ENCODE measurements at regions not wholly inside any gene's neighbourhood (a gene's known extent, or its start where the extent isn't known, plus 50 kb on each side); places are given as distances from the start of the nearest gene placed in this dataset.

- Histone ChIP-seq H3K9me3 (ENCODE audit: low read depth, low read length) (no peaks in the 10 kb centered on the region), H3K4me3 (ENCODE audit: low read length) (no peak overlapping the region), H3K4me1 (ENCODE audit: insufficient read depth, low read length) (no peaks in the 10 kb centered on the region), H3K27me3 (ENCODE audit: insufficient read depth, low read length) (no peaks in the 10 kb centered on the region)
These were observed 1173.1 kb downstream of the UQCRFS1 start for GRCh38 chr19:28039677-28040381.

- no peaks in the 10 kb centered on the region for H3K9me3 ChIP-seq (ENCODE audit: low read depth, low read length)
- no peaks in the 10 kb centered on the region for H3K27me3 ChIP-seq (ENCODE audit: insufficient read depth, low read length)
- no peak overlapping the region for H3K4me3 ChIP-seq (ENCODE audit: low read length)
- H3K4me1 ChIP-seq (ENCODE audit: insufficient read depth, low read length) = no peaks in the 10 kb centered on the region
These were observed 1175.8 kb downstream of the UQCRFS1 start for GRCh38 chr19:28037186-28037585.

- no peak overlapping the region for H3K4me3 ChIP-seq (ENCODE audit: low read length)
- H3K9me3 ChIP-seq (ENCODE audit: low read depth, low read length) = no peaks in the 10 kb centered on the region
- H3K27me3 ChIP-seq (ENCODE audit: insufficient read depth, low read length) = no peaks in the 10 kb centered on the region
- H3K4me1 ChIP-seq (ENCODE audit: insufficient read depth, low read length) = no peaks in the 10 kb centered on the region
These were observed 1176.5 kb downstream of the UQCRFS1 start for GRCh38 chr19:28036486-28036885.

- no peaks in the 10 kb centered on the region for H3K27me3 ChIP-seq (ENCODE audit: insufficient read depth, low read length)
- no peak overlapping the region for H3K4me3 ChIP-seq (ENCODE audit: low read length)
- no peaks in the 10 kb centered on the region for H3K4me1 ChIP-seq (ENCODE audit: insufficient read depth, low read length)
- no peaks in the 10 kb centered on the region for H3K9me3 ChIP-seq (ENCODE audit: low read depth, low read length)
These were observed 1178.0 kb downstream of the UQCRFS1 start for GRCh38 chr19:28034936-28035335.

- no peak overlapping the region for H3K4me3 ChIP-seq (ENCODE audit: low read length)
- H3K27me3 ChIP-seq (ENCODE audit: insufficient read depth, low read length) = no peaks in the 10 kb centered on the region
- H3K4me1 ChIP-seq (ENCODE audit: insufficient read depth, low read length) = no peaks in the 10 kb centered on the region
- H3K9me3 ChIP-seq (ENCODE audit: low read depth, low read length) = no peaks in the 10 kb centered on the region
These were observed 1184.0 kb downstream of the UQCRFS1 start for GRCh38 chr19:28028881-28029444.

GRCh38 chr19:28027116-28027515 is 1185.8 kb downstream of the UQCRFS1 start:
- Histone ChIP-seq H3K9me3 (ENCODE audit: low read depth, low read length) (no peaks in the 10 kb centered on the region), H3K4me3 (ENCODE audit: low read length) (no peak overlapping the region), H3K4me1 (ENCODE audit: insufficient read depth, low read length) (no peaks in the 10 kb centered on the region), H3K27me3 (ENCODE audit: insufficient read depth, low read length) (no peaks in the 10 kb centered on the region)

- Histone ChIP-seq H3K27me3 (ENCODE audit: insufficient read depth, low read length) (no peaks in the 10 kb centered on the region), H3K4me1 (ENCODE audit: insufficient read depth, low read length) (no peaks in the 10 kb centered on the region), H3K9me3 (ENCODE audit: low read depth, low read length) (no peaks in the 10 kb centered on the region), H3K4me3 (ENCODE audit: low read length) (no peak overlapping the region)
These were observed 1186.3 kb downstream of the UQCRFS1 start for GRCh38 chr19:28026636-28027035.

- H3K27me3 ChIP-seq (ENCODE audit: insufficient read depth, low read length) = no peaks in the 10 kb centered on the region
- H3K9me3 ChIP-seq (ENCODE audit: low read depth, low read length) = no peaks in the 10 kb centered on the region
- no peak overlapping the region for H3K4me3 ChIP-seq (ENCODE audit: low read length)
- no peaks in the 10 kb centered on the region for H3K4me1 ChIP-seq (ENCODE audit: insufficient read depth, low read length)
These were observed 1188.0 kb downstream of the UQCRFS1 start for GRCh38 chr19:28024920-28025319.

- no peaks in the 10 kb centered on the region for H3K27me3 ChIP-seq (ENCODE audit: insufficient read depth, low read length)
- no peaks in the 10 kb centered on the region for H3K9me3 ChIP-seq (ENCODE audit: low read depth, low read length)
- H3K4me3 ChIP-seq (ENCODE audit: low read length) = no peak overlapping the region
- no peaks in the 10 kb centered on the region for H3K4me1 ChIP-seq (ENCODE audit: insufficient read depth, low read length)
These were observed 1189.9 kb downstream of the UQCRFS1 start for GRCh38 chr19:28023064-28023463.

GRCh38 chr19:28022506-28022905 is 1190.4 kb downstream of the UQCRFS1 start:
- H3K4me1 ChIP-seq (ENCODE audit: insufficient read depth, low read length) = no peaks in the 10 kb centered on the region
- H3K27me3 ChIP-seq (ENCODE audit: insufficient read depth, low read length) = no peaks in the 10 kb centered on the region
- H3K4me3 ChIP-seq (ENCODE audit: low read length) = no peak overlapping the region
- no peaks in the 10 kb centered on the region for H3K9me3 ChIP-seq (ENCODE audit: low read depth, low read length)

- H3K4me3 ChIP-seq (ENCODE audit: low read length) = no peak overlapping the region
- H3K9me3 ChIP-seq (ENCODE audit: low read depth, low read length) = no peaks in the 10 kb centered on the region
- no peaks in the 10 kb centered on the region for H3K4me1 ChIP-seq (ENCODE audit: insufficient read depth, low read length)
- H3K27me3 ChIP-seq (ENCODE audit: insufficient read depth, low read length) = no peaks in the 10 kb centered on the region
These were observed 1191.4 kb downstream of the UQCRFS1 start for GRCh38 chr19:28021259-28022185.

- Histone ChIP-seq H3K9me3 (ENCODE audit: low read depth, low read length) (no peaks in the 10 kb centered on the region), H3K27me3 (ENCODE audit: insufficient read depth, low read length) (no peaks in the 10 kb centered on the region), H3K4me1 (ENCODE audit: insufficient read depth, low read length) (no peaks in the 10 kb centered on the region), H3K4me3 (ENCODE audit: low read length) (no peak overlapping the region)
These were observed 1192.2 kb downstream of the UQCRFS1 start for GRCh38 chr19:28020619-28021258.

GRCh38 chr19:28019901-28020300 is 1193.0 kb downstream of the UQCRFS1 start:
- H3K4me3 ChIP-seq (ENCODE audit: low read length) = no peak overlapping the region
- no peaks in the 10 kb centered on the region for H3K4me1 ChIP-seq (ENCODE audit: insufficient read depth, low read length)
- H3K27me3 ChIP-seq (ENCODE audit: insufficient read depth, low read length) = no peaks in the 10 kb centered on the region
- H3K9me3 ChIP-seq (ENCODE audit: low read depth, low read length) = no peaks in the 10 kb centered on the region

- Histone ChIP-seq H3K9me3 (ENCODE audit: low read depth, low read length) (no peaks in the 10 kb centered on the region), H3K27me3 (ENCODE audit: insufficient read depth, low read length) (no peaks in the 10 kb centered on the region), H3K4me1 (ENCODE audit: insufficient read depth, low read length) (no peaks in the 10 kb centered on the region), H3K4me3 (ENCODE audit: low read length) (no peak overlapping the region)
These were observed 1193.6 kb downstream of the UQCRFS1 start for GRCh38 chr19:28019371-28019770.

GRCh38 chr19:28018499-28018898 is 1194.5 kb downstream of the UQCRFS1 start:
- Histone ChIP-seq H3K4me3 (ENCODE audit: low read length) (no peak overlapping the region), H3K4me1 (ENCODE audit: insufficient read depth, low read length) (no peaks in the 10 kb centered on the region), H3K9me3 (ENCODE audit: low read depth, low read length) (no peaks in the 10 kb centered on the region), H3K27me3 (ENCODE audit: insufficient read depth, low read length) (no peaks in the 10 kb centered on the region)

Measured in mononuclear cell (primary cell).